Inflammatory macrophage (primary cell): ENCODE measurements at regions not wholly inside any gene's neighbourhood (a gene's known extent, or its start where the extent isn't known, plus 50 kb on each side); places are given as distances from the start of the nearest gene placed in this dataset.

Source experiments
- DNase-seq, 2 donors: peaks; one replicate each; pipeline ENCODE4 v3.0.0-alpha.2; 2020 to 2022

DNA sequence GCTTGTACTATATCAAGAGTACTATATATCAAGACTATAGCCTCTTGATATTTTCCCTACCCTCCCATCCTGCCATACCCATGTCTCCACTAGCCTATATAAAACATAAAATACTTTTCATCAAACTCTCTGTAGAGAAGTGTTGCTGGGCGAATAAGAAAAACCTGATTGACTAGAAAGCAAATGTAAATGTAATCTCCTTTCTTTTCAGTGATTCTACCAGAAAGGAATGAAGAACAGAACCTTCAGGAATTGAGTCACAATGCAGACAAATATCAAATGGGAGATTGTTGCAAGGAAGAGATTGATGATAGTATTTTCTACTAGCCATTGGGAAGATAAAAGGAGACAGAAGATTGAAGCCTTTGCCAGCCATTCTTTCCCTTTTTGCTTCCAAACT, 89.2 kb downstream of the KCNRG start:
- no peak for DNase-seq

DNA sequence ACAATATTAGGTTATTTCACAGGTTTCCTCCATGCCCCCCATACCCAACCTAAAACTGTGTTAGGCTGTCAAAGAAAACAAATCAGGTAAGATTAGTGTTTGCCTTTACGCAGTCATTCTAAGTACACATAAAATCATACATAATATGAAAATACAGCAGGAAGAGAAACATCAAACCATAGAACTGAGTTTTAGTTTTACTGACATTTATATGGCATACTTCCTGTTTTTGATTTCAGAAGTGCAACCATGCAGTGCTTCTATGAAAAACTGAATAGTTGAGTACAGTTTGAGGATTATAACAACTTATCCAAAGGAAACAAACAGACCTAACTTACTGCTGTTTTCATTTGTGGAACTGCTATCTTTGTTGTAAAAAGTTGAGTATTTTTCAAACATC, 91.3 kb downstream of the KCNRG start:
- DNase-seq = no peak

DNA sequence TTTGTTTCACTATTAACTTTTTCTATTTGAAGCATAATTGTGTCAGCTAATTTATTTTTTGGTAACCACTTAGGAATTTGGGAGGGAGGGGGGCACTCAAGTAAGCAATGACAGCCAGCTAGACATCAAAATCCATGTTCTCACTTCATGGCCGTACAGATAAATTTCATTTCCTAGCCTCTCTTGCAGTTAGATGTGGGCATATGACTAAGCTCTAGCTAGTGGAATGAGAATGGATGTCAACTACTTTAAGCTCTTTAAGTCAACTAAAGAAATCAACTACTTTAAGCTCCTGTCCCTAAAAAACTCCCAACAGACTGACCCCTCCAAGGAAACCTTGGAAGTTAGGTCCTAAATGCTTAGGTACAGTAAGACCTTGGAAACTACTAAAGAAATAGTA, 92.0 kb downstream of the KCNRG start:
- no peak for DNase-seq

DNA sequence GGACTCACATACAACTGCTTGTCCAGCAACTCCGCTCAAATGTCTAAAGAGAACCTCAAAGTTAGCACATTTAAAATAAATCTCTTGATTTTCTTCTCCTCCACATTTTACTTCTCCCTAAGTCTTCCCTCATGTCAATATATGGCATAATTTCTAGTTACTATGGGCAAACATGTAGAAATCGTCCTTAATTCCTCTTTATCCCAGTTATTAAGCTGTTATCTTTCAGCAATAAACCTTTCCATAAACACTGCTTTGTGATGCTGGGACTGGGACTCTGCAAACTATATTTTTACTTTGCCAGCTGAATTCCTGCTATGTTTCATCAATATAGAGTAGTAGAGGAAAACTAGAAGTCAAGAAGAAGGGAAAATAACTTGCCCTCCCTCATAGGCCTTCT, 99.7 kb downstream of the KCNRG start:
- peak in 1 of 2 donors; percentile 29 for DNase-seq

DNA sequence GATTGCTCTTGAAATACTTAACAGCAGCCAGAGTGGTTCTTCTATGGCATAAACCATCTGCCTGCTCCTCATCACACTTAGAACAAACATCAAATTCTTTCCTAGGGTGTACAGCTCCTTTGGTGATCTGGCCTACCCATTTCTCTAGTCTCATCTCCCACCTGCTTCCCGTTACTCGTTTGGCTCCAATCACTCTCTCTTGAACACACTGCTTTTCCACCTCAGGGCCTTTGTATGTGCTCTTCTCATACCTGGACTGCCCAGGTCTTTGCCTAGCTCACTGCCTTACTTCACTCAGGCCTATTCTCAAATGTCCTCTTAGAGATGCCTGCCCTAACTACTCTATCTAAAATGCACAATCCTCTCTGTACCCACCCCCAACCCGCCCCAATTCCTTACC, 100.5 kb downstream of the KCNRG start:
- DNase-seq = no peak

DNA sequence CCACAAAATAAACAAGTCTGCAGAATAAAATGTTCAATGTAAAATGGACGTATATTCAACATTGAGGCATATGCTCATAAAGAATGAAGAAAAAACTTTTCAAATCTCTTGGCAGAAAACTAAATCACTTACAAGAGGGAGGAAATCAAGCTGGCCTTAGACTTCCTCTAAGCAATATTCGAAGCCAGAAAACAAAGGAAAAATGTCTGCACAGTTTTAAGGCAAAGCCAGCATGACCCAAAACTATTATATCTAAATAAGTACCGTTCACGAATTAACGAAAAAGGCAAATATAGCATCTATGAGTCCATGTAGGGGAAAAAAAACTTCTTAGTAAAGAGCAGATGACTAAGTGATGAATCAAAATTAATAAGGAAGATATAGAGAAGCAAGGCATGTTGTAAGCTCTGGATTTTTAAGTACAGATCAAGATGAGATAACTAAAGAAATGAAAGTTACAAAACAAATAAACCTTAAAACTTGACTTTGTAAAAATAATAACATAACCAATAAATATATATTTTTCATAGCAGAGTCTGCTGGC, 101.3 kb downstream of the KCNRG start:
- peak in 1 of 2 donors; percentile 52 for DNase-seq

DNA sequence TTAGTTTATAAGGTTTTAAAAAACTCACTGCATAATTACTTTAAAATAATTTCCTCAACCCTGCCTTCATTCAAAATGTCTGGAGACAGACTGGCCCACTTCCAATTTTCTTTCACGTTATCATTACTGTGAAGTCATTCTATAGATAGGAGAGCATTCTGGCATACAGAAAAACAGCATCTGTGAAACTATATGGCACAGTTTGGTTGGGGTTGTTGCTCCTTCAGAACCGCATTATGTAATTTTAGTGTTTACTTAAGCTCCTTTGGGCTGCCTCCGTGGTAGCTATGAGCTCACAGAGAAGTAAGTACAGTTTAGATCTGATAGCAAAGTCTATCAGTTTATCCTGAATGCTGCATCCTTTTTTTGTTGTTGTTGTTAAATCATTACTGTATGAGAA, 104.3 kb downstream of the KCNRG start:
- DNase-seq = no peak

DNA sequence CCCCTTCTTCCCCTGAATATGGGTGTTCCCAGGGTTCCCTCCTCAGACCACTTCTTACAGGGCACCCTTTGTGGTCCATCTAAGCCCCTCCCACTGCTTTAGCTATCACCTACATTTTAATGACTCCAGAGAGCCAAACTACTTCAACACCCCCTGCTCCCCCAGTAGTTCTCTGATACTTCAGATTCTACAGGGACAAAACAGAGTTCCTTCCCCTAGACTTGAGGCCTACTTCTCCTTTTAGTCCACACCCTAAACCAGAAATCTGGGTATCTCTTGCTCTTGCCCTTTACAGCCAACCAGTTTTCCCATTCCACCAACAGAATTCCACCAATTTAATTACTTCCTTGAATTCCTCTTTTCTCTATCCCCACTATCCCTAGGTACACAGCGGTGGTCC, 107.2 kb downstream of the KCNRG start:
- DNase-seq = peak; percentile 54

DNA sequence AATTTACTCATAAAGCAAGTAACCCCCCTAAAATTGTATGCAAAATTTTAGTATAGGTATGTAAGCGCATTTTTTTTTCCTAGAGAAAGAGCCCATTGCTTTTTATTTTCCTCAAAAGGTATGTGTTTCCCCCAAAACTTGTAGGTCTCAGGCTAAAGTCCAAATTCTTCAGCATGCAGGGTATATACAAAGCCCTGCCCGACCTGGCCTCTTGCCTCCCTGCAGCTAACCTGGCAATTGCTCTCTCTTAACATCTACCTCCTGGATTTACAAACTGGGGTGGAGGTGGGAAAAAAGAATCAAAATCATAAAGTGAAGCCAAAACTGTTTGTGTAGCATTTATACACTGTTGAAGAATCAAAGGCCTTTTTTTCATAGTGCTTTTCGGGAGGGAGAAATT, 107.8 kb downstream of the KCNRG start:
- DNase-seq = no peak

DNA sequence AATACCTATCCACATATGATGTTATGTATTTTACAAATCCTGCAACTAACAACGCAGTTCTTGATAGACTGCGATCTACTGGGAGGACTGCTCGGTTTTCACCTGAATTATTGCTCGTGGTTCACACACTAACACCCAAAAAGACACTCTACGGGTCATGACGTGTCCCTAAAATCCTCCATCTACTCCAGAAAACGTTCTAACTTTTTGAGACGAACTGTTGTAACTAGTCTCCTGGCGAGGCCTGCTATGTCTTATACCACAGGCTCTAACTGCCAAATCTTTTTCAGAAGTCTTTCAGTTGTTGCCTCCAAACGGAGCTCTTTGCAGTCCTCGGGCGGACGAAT, 108.2 kb downstream of the KCNRG start:
- DNase-seq = no peak

DNA sequence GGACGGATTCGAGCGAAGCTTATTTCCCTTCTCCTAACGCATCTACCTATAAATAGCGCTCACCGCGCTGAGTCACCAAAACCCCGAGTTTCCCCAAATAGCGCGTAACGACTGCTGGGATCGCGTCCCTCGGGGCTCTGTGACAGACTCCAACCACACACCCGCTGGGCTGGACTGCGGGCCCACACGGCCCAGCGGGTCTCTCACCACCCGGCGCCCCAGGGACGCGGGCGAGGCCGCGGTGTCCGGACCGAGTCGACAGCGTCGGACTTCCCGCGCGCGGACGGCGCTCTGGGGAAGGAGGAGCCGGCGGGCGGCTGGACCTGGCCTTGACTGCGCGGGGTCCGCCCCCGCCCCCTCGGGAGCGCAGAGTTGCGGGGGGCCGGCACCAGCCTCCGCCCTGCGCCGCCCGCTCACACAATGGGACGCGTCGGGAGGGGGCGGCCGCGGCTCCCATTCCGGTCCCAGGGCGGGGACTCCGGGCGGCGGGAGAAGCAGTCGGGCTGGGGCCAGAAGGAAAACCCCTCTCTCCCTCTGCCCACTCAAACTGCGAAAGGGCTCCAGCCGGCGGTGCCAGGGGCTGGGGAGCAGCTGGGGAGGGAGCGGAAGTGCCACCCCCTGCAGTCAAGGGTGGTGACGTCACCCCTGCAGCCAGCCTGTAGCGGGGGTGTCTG, 108.8 kb downstream of the KCNRG start:
- DNase-seq = peak; percentile 95 to 97

DNA sequence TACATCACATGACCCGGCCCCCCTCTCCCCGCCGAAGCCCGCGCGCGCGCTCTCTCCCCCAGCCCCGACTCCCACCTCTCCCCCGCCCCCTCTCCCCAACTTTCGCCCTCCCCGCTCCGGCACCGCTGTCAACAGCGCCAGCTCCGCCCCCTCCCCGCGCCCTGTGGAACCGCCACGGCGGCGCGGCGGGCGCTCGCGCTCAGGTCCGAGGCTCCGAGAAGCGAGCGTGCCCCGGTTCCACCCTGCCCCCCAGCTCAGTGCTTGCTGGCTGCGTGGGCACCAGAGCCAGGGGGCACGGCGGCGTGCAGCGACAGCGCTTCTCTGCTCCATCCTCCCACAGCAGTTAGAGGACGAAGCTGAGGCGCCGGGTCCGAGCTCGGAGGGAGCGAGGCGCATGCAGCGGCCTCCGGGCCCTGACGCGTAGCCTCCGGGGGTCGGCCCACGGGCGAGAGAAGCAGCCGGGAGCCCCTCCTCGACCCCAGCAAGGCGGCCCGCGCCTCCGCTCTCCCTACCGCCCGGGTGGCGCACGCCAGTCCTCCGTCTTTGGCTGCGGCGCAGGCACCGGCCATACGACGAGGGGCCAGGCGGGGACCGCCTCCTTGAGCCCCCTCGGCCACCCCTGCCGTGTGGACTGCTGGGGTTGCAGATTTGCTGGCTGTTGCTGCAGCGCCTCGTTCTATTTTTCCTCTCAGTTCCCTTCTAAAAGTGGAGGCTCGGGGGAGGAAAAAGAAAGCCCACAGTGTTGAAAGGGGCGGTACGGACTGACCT, 109.5 kb downstream of the KCNRG start:
- peak; percentile 26 to 55 for DNase-seq

DNA sequence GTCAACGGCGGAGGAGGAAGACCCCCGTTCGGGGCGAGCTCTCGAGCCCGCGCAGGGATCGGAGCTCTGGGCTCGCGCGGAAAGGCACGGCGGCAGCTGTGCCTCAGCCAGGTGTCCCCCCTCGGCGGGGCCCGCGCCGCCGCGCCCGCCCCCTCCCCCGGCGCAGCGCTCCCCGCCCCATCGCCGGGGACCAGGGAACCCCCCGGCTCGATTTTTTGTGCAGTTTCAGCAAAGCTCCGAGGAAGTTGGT, 110.0 kb downstream of the KCNRG start:
- DNase-seq = no peak

DNA sequence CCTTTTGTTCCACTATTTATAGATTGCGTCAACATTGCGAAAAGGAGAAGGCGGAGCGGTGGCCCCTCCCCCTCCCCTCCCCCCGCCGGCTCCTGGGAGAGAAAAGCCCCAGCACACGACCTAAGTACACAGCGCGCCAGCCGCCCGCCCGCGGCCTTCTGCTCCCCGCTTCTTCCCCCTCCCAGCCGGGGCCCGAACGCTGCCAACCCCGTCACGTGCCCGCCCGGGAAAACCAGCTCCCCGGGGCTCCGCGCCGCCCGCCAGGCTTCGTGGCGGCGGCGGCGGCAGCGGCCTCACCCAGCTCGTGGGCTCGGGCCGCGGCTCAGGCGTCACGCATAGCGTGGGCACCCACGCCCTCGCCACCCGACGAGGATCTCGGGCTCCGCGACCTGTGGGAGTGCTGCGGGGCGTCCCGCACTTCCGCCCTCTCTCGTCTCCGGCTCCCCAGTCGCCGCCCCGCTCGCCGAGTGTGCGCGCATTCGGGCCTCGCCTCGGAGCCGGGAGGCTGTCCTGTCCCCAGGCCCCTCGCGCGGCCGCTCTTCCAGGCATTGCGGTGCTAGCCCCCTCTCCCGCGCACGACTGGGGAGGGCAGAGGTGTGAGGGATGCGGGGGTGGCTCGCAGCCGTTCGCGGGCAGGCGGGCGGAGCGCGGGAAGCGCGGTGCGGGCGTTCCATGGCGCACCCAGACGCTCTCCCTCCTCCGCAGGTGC, 110.5 kb downstream of the KCNRG start:
- DNase-seq = peak; percentile 94 to 96

DNA sequence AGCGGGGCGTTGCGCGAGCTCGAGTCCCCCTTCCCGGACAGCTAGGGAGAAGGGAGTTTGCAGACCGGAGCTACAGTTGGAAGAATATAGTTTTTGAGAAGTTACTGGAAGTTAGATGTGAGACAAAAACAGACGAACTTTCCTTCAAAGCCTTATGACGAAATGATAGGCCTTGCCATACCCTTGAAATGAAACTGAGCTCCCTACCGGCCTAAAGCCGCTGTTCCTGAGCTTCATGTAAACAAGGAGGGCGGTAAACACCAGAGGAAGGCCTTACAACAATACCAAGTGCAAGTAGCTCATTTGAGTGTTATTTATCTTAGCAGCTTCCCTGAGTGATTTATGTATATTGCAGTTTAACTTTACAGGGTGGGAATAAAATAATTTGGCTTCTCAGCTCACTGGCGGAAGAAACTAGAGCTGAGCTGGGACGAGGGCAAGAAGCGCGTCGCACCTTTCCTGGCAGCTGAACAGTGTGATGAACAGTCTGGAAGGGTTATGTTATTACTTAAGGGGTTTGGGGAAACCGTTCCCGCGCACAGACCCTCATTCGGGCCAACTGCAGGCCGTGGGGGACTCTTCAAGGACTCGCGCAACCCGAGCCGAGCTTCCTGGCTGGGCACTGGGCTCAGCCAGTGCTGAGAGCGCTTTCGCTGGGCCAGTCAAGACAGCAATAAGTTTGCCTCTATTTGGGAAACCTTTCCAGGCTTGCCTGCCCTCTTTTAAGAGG, 111.2 kb downstream of the KCNRG start:
- DNase-seq = peak; percentile 57 to 65

DNA sequence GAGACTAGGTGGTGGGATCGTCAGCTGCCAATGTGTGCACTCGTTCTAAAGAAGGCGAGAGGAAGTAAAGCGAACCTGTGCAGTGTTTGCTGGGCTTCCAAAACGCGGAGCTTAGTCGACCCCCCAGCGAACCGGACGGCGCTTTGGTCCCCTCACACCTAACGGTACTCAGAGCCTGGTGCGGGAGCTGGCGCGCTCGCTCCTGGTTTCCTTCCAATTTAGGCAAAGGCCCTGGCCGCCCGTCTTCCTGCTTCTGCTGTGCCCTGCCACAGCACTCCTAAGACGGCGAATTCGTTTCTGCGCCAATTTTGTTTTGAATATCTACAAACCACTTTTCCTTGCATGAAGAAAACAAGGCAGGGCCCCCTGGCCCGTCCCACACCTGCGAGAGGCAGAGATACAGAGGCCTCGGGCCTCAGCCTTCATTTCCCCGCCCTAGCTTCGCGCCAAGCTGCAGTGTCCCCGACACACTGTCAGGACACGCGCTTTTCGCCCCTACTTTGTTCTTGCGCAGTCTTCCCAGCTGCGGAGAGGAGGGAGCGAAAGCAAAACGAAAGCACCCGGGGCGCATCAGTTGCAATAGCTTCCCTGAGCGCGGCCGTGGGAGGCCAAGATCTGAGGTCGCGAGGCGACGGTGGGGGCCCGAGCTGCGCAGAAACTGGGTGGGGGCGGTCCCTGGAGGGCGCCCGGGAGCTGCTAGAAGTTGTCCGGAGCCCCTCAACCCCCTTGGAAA, 111.9 kb downstream of the KCNRG start:
- peak; percentile 74 to 79 for DNase-seq

DNA sequence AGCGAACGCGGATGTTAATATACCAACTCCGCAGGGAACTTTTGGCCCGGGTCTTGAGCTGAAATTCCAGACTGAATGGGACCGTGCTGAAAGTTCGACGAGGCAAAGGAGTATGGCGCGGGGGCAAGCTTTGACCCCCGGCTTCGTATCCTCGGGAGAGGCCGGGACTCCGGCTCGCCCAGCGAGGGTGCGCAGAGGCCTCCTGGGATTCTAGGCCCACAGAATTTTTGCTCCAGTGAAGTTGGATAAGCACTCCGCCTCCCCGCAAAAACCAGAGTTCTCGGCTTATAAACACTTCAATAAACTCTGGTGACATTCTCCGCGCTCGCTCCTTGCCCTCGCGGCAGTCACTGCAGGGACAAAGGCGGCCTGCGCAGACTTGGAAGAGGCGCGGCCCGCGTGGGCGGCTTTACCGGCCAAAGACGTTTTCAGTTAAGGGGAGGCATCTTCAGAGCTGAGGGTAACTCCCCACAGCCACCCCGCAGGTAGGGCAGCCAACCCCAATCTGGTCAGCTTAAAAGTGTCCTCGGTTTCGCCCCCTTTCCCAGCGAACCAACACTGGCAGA, 112.6 kb downstream of the KCNRG start:
- no peak for DNase-seq

DNA sequence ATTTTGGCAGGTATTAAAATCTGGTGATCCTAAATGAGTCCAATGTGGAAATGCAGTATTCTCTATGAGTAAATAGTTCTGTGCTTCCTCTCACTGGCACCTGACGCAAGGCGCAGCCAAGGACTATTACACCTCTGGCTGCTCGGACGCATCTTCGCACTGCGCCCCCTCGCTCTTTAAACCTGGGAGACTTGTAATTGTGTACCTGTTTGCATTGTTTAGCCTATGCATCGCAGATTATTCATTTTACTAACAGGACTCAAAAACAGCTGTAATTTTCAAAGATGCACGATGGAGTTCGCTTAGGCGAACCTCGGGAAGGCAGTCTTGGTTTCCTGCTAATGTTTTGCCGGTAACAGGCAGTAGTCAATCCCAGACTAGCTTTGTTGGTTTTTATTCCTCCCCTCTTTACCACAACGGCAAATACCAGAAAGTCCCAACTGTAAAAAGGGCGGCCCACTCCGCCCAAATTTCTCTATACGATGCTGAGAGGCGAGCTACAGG, 113.2 kb downstream of the KCNRG start:
- DNase-seq = no peak

DNA sequence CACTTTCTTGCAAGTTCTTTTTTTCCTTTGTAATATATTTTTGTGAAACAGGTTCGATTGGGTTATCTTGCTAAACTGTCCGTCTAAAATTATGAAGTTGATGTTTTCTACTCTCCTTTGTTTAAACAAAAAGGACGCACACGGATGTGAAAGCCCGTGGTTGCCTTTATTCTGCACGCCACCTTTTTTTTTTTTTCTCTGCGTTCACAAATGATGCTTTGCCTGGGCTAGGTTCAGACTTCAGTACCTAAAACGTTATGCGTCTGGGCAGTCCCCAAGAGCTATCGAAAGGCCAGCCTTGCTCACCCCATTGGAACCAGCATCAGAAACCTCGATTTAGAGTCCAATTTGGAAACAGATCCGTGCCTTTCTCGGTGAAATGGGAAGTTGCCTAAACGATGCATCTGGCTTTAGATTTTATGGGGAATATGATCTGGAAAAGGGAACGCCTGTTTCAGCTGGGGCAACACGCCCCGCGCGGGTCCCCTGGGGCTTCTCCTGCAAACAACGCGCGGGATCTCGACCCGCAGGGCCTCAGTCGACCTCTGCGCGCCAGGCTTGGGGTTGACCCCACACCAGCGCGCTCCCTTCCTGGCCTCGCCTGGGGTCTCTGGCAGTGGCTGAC, 113.9 kb downstream of the KCNRG start:
- no peak for DNase-seq

DNA sequence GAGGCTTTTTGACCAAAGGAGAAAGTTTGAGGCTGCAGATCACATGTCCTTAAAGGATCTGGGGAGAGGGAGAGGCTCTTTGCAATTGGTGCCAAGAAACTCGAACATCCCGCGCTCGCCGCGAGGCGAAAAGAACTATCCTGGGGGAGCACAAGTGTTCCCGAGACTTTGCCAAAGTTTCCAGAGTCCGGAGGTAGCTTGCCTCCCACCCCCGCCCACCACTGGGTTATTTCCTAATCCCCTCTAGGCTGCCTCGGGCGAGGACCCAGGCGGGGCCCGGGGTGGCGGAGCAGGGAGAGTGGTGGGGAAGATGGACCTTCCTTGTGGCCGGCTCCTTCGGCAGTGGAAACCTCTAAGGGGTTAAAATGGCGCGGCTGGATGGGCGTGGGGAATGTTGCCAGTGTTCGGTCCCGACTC, 114.5 kb downstream of the KCNRG start:
- no peak for DNase-seq
